Glutamatergic neuron (in vitro differentiated cells): ENCODE measurements at regions not wholly inside any gene's neighbourhood (a gene's known extent, or its start where the extent isn't known, plus 50 kb on each side); places are given as distances from the start of the nearest gene placed in this dataset.
"Not testable (repeated sequence)": the region's sequence is repeated elsewhere in the genome, so short reads cannot be mapped to it uniquely, and the experiment has no call there.

Source experiments
- DNase-seq: peaks from one replicate; pipeline ENCODE4 v3.0.0; 2022
- H3K27ac Mint-ChIP-seq: one replicate; pipeline ENCODE4 v1.8.0; 2020; ENCODE audit warnings: mild to moderate bottlenecking, mixed read lengths, inconsistent platforms; ENCODE audit not compliant: unreplicated experiment
- H3K27me3 Mint-ChIP-seq: one replicate; pipeline ENCODE4 v1.8.0; 2020; ENCODE audit warnings: mild to moderate bottlenecking, moderate library complexity, mixed read lengths, inconsistent platforms; ENCODE audit not compliant: unreplicated experiment
- H3K36me3 Mint-ChIP-seq: one replicate; pipeline ENCODE4 v1.8.0; 2020; ENCODE audit warnings: mild to moderate bottlenecking, mixed read lengths, inconsistent platforms; ENCODE audit not compliant: unreplicated experiment
- H3K4me1 Mint-ChIP-seq: one replicate; pipeline ENCODE4 v1.8.0; 2020; ENCODE audit warnings: mild to moderate bottlenecking, low read depth, mixed read lengths, inconsistent platforms; ENCODE audit not compliant: unreplicated experiment
- H3K4me3 Mint-ChIP-seq: one replicate; pipeline ENCODE4 v1.8.0; 2020; ENCODE audit warnings: mild to moderate bottlenecking, mixed read lengths, inconsistent platforms; ENCODE audit not compliant: unreplicated experiment
- H3K9me3 Mint-ChIP-seq: one replicate; pipeline ENCODE4 v1.8.0; 2020; ENCODE audit warnings: mild to moderate bottlenecking, moderate library complexity, mixed read lengths, inconsistent platforms; ENCODE audit not compliant: unreplicated experiment
- CTCF ChIP-seq: fragments of 200-600 bp; sonication (generic); IDR thresholded peaks from one replicate; pipeline ENCODE4 v1.5.0; 2021; ENCODE audit not compliant: partially characterized antibody, unreplicated experiment

- Mint-ChIP-seq H3K27me3 (no peaks in the 10 kb centered on the region), H3K4me1 (no peaks in the 10 kb centered on the region), H3K9me3 (no peaks in the 10 kb centered on the region), H3K36me3 (no peaks in the 10 kb centered on the region), H3K4me3 (no peak overlapping the region), H3K27ac (no peak overlapping the region)
- DNase-seq = no peak
- TF ChIP-seq CTCF = no peak
Measured at GRCh38 chr11:89583580-89583979, 92.4 kb upstream of the NOX4 start.

DNA sequence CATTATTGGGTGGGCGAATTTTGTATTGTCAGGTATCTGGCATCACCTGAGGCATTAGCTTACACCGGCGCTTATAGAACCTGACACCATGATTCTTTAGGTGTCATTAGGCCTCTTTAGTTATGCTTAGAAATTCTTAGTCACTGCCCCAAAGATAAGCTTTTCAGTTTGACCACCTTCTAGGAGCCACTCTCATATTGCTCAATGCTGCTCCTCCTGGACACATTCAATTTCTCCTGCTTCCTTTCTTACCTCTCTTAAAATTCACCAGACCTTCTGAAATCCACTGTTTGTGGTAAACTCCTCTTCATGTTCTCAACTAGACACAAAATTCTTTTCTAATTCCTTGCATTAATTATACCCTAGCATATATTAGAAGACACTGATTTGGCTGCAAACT lies 93.9 kb upstream of the NOX4 start:
- H3K9me3 Mint-ChIP-seq, DNase-seq, H3K27me3 Mint-ChIP-seq, H3K36me3 Mint-ChIP-seq, H3K4me1 Mint-ChIP-seq, H3K27ac Mint-ChIP-seq, H3K4me3 Mint-ChIP-seq: not testable (repeated sequence)

- not testable (repeated sequence) for H3K4me3 Mint-ChIP-seq, H3K27ac Mint-ChIP-seq, DNase-seq, H3K36me3 Mint-ChIP-seq, H3K27me3 Mint-ChIP-seq, H3K9me3 Mint-ChIP-seq, H3K4me1 Mint-ChIP-seq
Measured at GRCh38 chr11:89585471-89585870, 94.3 kb upstream of the NOX4 start.

- H3K27ac Mint-ChIP-seq, H3K27me3 Mint-ChIP-seq, DNase-seq, H3K36me3 Mint-ChIP-seq, H3K4me1 Mint-ChIP-seq, H3K4me3 Mint-ChIP-seq, H3K9me3 Mint-ChIP-seq: not testable (repeated sequence)
Measured at GRCh38 chr11:89589413-89589812, 98.2 kb upstream of the NOX4 start.

DNA sequence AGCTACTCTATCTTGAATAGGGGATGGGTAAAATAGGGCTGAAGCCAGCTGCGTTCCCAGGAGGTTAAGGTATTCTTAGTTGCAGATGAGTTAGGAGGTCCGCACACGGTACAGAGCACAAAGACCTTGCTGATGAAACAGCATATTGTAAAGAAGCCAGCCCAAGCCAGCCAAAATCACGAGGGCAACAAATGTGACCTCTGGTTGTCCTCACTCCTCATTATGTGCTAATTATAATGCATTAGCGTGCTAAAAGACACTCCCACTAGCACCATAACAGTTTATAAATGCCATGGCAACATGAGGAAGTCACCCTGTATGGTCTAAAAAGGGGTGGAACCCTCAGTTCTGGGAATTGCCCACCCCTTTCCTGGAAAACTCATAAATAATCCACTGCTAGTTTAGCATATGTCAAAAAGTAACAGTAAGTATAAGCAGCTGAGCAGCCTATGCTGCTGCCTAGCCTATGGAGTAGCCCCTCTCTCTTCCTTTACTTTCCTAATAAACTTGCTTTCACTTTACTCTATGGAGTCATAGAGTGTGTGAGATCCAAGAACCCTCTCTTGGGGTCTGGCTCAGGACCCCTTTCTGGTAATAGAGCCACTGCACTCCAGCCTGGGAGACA lies 98.9 kb upstream of the NOX4 start:
- H3K27me3 Mint-ChIP-seq, DNase-seq, H3K27ac Mint-ChIP-seq, H3K9me3 Mint-ChIP-seq, H3K36me3 Mint-ChIP-seq, H3K4me1 Mint-ChIP-seq, H3K4me3 Mint-ChIP-seq: not testable (repeated sequence)

DNA sequence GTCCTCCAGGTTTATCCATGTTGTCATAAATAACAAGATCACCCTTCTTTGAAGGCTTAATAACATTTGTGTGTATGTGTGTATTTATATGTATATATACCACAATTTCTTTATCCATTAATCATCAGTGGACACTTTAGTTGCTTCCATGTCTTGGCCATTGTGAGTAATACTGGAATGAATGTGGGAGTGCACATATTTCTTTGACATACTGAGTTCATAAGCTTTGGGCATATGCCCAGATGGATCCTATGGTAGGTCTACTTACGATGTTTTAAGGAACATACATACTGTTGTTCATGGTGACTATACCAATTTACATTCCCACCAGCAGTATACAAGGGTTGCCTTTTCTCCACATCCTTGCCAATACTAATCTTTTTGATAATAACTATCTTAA lies 108.8 kb upstream of the TRIM77 start:
- not testable (repeated sequence) for DNase-seq, H3K4me1 Mint-ChIP-seq, H3K27me3 Mint-ChIP-seq, H3K27ac Mint-ChIP-seq, H3K4me3 Mint-ChIP-seq, H3K36me3 Mint-ChIP-seq, H3K9me3 Mint-ChIP-seq

- Mint-ChIP-seq H3K9me3 (no peaks in the 10 kb centered on the region), H3K27ac (no peak overlapping the region), H3K4me3 (no peak overlapping the region), H3K4me1 (no peaks in the 10 kb centered on the region), H3K27me3 (no peaks in the 10 kb centered on the region), H3K36me3 (peaks cover 5% of the 10 kb centered on the region)
- no peak for DNase-seq
- TF ChIP-seq CTCF = no peak
Measured at GRCh38 chr11:89604281-89604680, 105.8 kb upstream of the TRIM77 start.

DNA sequence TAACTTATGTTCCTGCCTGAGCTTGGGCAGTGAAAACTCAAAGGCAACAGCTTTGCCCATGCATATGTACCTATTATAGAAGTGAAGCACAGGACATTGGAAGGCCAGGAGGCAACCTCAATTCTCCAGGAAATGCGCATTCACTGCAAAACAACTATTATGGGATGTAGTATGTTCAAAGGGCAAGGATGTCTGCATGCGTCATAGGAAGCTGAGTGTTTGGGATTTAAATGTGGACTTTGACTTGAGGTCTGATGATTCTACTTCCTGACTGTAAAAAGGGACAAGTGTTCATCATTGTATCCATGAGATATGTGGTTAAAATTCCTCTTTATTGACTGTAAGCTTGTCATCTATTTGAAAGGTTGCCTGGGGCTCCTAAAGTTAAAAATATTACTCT lies 103.3 kb upstream of the TRIM77 start:
- H3K36me3 Mint-ChIP-seq, H3K9me3 Mint-ChIP-seq, H3K27ac Mint-ChIP-seq, H3K27me3 Mint-ChIP-seq, H3K4me3 Mint-ChIP-seq, H3K4me1 Mint-ChIP-seq, DNase-seq: not testable (repeated sequence)

- H3K4me1 Mint-ChIP-seq, H3K4me3 Mint-ChIP-seq: not testable (repeated sequence)
Measured at GRCh38 chr11:89607497-89607896, 102.6 kb upstream of the TRIM77 start.

More at GRCh38 chr11:89607497-89607896, 102.6 kb upstream of the TRIM77 start:
- not testable (repeated sequence) for H3K27ac Mint-ChIP-seq, DNase-seq, H3K36me3 Mint-ChIP-seq, H3K27me3 Mint-ChIP-seq, H3K9me3 Mint-ChIP-seq
